ENCODE measurements at regions not wholly inside any gene's neighbourhood (a gene's known extent, or its start where the extent isn't known, plus 50 kb on each side); places are given as distances from the start of the nearest gene placed in this dataset.
"Not testable (repeated sequence)": the region's sequence is repeated elsewhere in the genome, so short reads cannot be mapped to it uniquely, and the experiment has no call there.

DNA sequence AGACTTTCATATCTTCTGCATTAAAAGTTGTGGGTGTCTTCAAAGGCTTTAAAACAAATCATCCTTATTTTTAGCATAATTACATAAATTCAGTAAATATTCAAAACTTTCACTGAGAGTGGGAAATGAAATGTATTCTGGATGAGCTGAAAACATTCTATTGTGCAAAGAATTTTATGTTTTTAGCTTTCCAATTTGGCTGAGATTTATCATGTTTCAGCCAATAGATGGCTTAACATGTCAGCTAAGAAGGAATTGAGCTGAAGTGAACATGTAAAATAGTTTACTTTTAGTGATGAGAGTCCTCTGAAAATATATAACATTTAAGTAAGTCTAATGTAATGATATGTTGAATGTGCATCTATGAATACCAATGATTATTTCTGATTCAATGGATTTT, 213.5 kb upstream of the GIMD1 start:
- H3K27me3 ChIP-seq: no peaks in the 10 kb centered on the region
- no peak for DNase-seq (ENCODE audit: low read depth in 1 of 2, low spot score in 1 of 2)
- TF ChIP-seq, protein P1, sequence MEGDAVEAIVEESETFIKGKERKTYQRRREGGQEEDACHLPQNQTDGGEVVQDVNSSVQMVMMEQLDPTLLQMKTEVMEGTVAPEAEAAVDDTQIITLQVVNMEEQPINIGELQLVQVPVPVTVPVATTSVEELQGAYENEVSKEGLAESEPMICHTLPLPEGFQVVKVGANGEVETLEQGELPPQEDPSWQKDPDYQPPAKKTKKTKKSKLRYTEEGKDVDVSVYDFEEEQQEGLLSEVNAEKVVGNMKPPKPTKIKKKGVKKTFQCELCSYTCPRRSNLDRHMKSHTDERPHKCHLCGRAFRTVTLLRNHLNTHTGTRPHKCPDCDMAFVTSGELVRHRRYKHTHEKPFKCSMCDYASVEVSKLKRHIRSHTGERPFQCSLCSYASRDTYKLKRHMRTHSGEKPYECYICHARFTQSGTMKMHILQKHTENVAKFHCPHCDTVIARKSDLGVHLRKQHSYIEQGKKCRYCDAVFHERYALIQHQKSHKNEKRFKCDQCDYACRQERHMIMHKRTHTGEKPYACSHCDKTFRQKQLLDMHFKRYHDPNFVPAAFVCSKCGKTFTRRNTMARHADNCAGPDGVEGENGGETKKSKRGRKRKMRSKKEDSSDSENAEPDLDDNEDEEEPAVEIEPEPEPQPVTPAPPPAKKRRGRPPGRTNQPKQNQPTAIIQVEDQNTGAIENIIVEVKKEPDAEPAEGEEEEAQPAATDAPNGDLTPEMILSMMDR (IDR thresholded peaks at IDR 0.05; ENCODE audit: low read depth, low read length): no peak
- peaks cover 6% of the 10 kb centered on the region for H3K4me1 ChIP-seq (ENCODE audit: low read depth)
- no peaks in the 10 kb centered on the region for H3K9me3 ChIP-seq (ENCODE audit: low read depth)
- H3K4me3 ChIP-seq: no peak overlapping the region
- no peaks in the 10 kb centered on the region for H3K36me3 ChIP-seq
- H3K27ac ChIP-seq: no peak overlapping the region

DNA sequence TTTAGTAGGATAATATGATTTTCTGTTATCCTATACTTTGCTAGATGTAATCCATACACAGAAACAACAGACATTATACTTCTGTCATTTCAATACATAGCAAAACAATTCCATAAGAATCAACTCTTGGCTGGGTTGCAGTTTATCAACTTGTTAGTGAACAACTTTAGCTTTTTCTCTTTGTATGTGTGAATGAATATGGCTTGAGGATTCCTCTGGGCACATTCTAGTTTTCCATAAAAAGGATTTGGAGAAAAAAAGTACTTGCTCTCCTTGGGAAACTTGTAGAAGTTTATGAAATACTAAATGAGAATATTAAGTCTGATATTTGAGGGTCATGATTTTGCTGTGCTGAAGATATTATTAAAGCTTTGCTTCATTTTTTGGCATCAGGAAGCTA, 210.7 kb upstream of the GIMD1 start:
- TF ChIP-seq, protein P1 (IDR thresholded peaks at IDR 0.05; ENCODE audit: low read depth, low read length): no peak
- H3K4me1 ChIP-seq (ENCODE audit: low read depth): peaks cover 6% of the 10 kb centered on the region
- no peak for DNase-seq (ENCODE audit: low read depth in 1 of 2, low spot score in 1 of 2)

DNA sequence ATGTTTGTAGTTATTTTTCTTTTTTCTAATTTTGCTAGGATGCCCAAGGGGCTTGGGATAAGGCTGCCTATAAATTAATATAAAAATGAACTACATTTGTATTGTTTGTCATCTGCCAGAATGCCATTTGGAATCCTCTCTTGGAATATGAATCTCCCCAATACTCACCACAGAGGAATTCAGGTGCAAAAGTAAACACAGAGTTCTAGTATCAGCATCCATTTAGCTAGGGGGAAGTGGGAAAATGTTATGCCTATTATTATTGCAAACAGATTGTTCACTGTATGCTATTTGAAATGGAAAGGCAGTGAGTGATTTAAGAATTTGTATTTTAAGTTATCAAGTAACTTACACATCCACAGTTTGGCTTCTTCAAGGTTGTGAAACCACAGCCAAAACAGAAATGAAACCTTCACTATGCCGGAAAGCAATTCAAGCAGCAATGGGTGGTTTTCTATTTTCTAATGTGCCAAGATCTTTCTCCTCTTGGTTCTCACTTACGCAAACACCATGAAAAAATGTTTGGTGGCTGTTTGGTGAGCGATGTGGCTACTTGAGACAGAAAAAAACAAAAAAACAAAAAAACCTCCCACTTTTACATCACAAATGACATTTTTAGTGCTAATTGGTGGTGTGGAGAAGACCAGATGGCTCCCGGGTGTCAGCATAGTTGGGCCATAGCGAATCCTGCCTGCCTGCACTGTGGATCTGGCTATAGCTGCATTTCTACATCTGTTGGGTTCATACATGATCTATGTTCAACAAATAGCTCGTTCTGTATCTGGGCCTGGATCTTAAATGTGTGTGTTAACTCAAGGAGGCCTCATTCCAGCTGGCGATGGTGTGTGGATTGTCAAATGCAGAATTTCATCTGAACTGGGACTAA, 200.8 kb upstream of the GIMD1 start:
- TF ChIP-seq, protein P1 (IDR thresholded peaks at IDR 0.05; ENCODE audit: low read depth, low read length): no peak
- H3K27me3 ChIP-seq: no peaks in the 10 kb centered on the region
- DNase-seq (ENCODE audit: low read depth in 1 of 2, low spot score in 1 of 2): no peak
- H3K27ac ChIP-seq: no peak overlapping the region
- H3K4me3 ChIP-seq: no peak overlapping the region
- H3K36me3 ChIP-seq: no peaks in the 10 kb centered on the region
- no peaks in the 10 kb centered on the region for H3K9me3 ChIP-seq (ENCODE audit: low read depth)
- H3K4me1 ChIP-seq (ENCODE audit: low read depth): no peaks in the 10 kb centered on the region

More for the DNA sequence above, 210.7 kb upstream of the GIMD1 start:
- Histone ChIP-seq H3K27ac (no peak overlapping the region), H3K4me3 (no peak overlapping the region), H3K9me3 (ENCODE audit: low read depth) (no peaks in the 10 kb centered on the region), H3K27me3 (no peaks in the 10 kb centered on the region), H3K36me3 (no peaks in the 10 kb centered on the region)

DNA sequence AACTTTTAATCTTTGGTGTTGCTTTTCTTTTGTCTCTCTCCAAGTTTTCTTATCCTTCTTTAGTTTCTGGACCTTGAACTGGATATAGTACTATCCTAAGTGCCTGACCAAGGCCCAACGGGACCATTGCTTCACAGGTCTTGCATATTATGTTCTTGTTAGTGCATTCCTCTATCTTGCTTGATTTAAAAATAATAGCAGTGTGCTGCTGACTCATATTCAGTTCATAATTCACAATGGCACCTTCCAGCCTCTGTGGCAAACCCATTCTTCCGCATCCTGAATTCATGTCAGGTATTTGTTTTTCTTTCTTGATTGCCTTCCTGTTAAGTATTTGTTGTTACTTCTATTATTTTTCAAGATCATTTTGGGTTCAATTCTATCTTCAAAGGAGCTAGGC, 197.1 kb upstream of the GIMD1 start:
- TF ChIP-seq, protein P1 (IDR thresholded peaks at IDR 0.05; ENCODE audit: low read depth, low read length): no peak
- Histone ChIP-seq H3K4me3 (no peak overlapping the region), H3K27me3 (no peaks in the 10 kb centered on the region), H3K9me3 (ENCODE audit: low read depth) (no peaks in the 10 kb centered on the region), H3K36me3 (no peaks in the 10 kb centered on the region), H3K4me1 (ENCODE audit: low read depth) (no peaks in the 10 kb centered on the region), H3K27ac (no peak overlapping the region)
- no peak for DNase-seq (ENCODE audit: low read depth in 1 of 2, low spot score in 1 of 2)

DNA sequence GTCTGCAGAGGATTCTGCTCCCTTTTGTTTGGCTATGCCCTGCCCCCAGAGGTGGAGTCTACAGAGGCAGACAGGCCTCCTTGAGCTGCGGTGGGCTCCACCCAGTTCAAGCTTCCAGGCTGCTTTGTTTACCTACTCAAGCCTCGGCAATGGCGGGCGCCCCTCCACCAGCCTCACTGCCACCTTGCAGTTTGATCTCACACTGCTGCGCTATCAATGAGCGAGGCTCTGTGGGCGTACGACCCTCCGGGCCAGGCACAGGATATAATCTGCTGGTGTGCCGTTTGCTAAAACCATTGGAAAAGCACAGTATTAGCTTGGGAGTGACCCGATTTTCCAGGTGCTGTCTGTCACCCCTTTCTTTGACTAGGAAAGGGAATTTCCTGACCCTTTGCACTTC, 195.1 kb upstream of the GIMD1 start:
- not testable (repeated sequence) for H3K27ac ChIP-seq; H3K9me3 ChIP-seq (ENCODE audit: low read depth); H3K36me3 ChIP-seq; H3K4me1 ChIP-seq (ENCODE audit: low read depth); H3K27me3 ChIP-seq; DNase-seq (ENCODE audit: low read depth in 1 of 2, low spot score in 1 of 2); H3K4me3 ChIP-seq

DNA sequence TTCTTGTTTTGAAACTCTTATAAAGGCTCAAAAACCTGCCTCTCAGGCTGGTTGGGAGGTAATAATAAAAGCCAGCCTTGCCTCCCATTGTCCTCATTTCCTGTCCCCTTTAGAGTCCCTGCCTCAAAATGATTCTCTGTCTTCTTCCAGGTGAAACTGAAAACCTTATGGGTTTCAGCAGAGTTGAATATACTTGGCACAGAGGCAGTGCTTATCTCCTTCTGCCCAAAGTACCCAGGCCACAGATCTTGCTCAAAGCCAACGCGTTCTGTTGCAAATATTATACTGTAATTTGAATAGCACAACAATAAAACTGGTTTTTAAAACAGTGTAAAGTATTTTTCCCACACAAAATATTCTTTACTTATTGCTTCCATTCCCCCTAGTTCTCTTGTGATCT, 183.1 kb upstream of the GIMD1 start:
- Histone ChIP-seq H3K36me3 (no peaks in the 10 kb centered on the region), H3K27me3 (no peaks in the 10 kb centered on the region), H3K4me3 (no peak overlapping the region), H3K4me1 (ENCODE audit: low read depth) (no peaks in the 10 kb centered on the region), H3K9me3 (ENCODE audit: low read depth) (no peaks in the 10 kb centered on the region), H3K27ac (no peak overlapping the region)
- no peak for DNase-seq (ENCODE audit: low read depth in 1 of 2, low spot score in 1 of 2)
- TF ChIP-seq, protein P1 (IDR thresholded peaks at IDR 0.05; ENCODE audit: low read depth, low read length): no peak

Data from cardiac muscle cell (in vitro differentiated cells and primary cell).